ENCODE measurements at regions not wholly inside any gene's neighbourhood (a gene's known extent, or its start where the extent isn't known, plus 50 kb on each side); places are given as distances from the start of the nearest gene placed in this dataset.

DNA sequence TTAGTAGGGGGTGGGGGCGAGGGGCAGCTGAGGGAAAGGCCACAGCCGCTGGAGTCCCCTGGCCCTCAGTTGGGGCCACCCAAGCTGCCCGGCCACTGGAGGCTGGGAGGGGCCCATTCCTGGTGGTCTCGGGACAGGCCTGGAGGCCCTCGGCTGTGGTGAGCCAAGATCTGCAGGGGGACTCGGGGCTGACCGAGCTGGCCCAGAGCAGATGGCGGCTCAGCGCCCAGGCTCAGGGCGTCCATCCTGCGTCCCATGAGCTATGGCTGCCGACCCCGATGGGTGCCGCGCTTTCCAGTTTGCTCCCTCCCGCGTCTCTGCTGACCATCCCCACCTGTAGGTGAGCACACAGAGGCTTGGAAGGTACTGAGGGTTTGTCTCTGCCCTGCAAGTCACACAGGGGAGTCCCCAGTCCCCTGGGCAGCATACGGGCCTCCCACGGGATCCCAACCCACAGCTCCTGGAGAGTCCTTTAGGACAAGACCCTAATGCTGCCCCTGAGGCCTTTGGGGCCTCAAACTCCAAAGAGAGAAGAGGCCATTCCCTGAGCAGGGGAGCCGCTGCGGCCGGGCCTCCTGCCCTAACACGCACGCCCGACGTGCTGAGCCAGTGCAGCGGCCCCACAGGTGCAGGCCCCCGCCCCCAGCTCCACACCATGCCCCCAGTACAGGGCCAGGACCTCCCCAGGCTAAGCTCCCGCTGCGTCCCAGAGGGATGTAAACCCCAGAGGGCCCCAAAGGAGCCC lies 107.2 kb downstream of the MICALL2 start:
- TF ChIP-seq, protein P1, sequence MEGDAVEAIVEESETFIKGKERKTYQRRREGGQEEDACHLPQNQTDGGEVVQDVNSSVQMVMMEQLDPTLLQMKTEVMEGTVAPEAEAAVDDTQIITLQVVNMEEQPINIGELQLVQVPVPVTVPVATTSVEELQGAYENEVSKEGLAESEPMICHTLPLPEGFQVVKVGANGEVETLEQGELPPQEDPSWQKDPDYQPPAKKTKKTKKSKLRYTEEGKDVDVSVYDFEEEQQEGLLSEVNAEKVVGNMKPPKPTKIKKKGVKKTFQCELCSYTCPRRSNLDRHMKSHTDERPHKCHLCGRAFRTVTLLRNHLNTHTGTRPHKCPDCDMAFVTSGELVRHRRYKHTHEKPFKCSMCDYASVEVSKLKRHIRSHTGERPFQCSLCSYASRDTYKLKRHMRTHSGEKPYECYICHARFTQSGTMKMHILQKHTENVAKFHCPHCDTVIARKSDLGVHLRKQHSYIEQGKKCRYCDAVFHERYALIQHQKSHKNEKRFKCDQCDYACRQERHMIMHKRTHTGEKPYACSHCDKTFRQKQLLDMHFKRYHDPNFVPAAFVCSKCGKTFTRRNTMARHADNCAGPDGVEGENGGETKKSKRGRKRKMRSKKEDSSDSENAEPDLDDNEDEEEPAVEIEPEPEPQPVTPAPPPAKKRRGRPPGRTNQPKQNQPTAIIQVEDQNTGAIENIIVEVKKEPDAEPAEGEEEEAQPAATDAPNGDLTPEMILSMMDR (IDR thresholded peaks at IDR 0.05) = no peak
- TF ChIP-seq TAF1 (IDR thresholded peaks at IDR 0.05; ENCODE audit: borderline replicate concordance, low read depth, low read length) (no peak), FOXJ3 (CRISPR knock-in tag; IDR thresholded peaks at IDR 0.05) (no peak), POLR2AphosphoS5 (IDR thresholded peaks at IDR 0.05; ENCODE audit: low read depth, low read length) (no peak), EP300 (IDR thresholded peaks at IDR 0.05; ENCODE audit: borderline replicate concordance in 1 of 2, low read depth in 1 of 2, low read length in 1 of 2) (no peak), SIN3A (IDR thresholded peaks at IDR 0.05; ENCODE audit: borderline replicate concordance, low read depth, low read length) (no peak), MXI1 (IDR thresholded peaks at IDR 0.05; ENCODE audit: low read depth, low read length) (no peak), TEAD4 (IDR thresholded peaks at IDR 0.05; ENCODE audit: borderline replicate concordance, insufficient read depth) (no peak), GABPA (IDR thresholded peaks at IDR 0.05; ENCODE audit: low read depth) (no peak), ELF1 (IDR thresholded peaks at IDR 0.05) (no peak)
- TF ChIP-seq, protein P2, sequence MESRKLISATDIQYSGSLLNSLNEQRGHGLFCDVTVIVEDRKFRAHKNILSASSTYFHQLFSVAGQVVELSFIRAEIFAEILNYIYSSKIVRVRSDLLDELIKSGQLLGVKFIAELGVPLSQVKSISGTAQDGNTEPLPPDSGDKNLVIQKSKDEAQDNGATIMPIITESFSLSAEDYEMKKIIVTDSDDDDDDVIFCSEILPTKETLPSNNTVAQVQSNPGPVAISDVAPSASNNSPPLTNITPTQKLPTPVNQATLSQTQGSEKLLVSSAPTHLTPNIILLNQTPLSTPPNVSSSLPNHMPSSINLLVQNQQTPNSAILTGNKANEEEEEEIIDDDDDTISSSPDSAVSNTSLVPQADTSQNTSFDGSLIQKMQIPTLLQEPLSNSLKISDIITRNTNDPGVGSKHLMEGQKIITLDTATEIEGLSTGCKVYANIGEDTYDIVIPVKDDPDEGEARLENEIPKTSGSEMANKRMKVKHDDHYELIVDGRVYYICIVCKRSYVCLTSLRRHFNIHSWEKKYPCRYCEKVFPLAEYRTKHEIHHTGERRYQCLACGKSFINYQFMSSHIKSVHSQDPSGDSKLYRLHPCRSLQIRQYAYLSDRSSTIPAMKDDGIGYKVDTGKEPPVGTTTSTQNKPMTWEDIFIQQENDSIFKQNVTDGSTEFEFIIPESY (IDR thresholded peaks at IDR 0.05; ENCODE audit: borderline replicate concordance, low read depth) = no peak
- TF ChIP-seq, protein P3, sequence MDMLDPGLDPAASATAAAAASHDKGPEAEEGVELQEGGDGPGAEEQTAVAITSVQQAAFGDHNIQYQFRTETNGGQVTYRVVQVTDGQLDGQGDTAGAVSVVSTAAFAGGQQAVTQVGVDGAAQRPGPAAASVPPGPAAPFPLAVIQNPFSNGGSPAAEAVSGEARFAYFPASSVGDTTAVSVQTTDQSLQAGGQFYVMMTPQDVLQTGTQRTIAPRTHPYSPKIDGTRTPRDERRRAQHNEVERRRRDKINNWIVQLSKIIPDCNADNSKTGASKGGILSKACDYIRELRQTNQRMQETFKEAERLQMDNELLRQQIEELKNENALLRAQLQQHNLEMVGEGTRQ (IDR thresholded peaks at IDR 0.05; ENCODE audit: borderline replicate concordance, low read depth, low read length) = no peak
- TF ChIP-seq, protein P4, sequence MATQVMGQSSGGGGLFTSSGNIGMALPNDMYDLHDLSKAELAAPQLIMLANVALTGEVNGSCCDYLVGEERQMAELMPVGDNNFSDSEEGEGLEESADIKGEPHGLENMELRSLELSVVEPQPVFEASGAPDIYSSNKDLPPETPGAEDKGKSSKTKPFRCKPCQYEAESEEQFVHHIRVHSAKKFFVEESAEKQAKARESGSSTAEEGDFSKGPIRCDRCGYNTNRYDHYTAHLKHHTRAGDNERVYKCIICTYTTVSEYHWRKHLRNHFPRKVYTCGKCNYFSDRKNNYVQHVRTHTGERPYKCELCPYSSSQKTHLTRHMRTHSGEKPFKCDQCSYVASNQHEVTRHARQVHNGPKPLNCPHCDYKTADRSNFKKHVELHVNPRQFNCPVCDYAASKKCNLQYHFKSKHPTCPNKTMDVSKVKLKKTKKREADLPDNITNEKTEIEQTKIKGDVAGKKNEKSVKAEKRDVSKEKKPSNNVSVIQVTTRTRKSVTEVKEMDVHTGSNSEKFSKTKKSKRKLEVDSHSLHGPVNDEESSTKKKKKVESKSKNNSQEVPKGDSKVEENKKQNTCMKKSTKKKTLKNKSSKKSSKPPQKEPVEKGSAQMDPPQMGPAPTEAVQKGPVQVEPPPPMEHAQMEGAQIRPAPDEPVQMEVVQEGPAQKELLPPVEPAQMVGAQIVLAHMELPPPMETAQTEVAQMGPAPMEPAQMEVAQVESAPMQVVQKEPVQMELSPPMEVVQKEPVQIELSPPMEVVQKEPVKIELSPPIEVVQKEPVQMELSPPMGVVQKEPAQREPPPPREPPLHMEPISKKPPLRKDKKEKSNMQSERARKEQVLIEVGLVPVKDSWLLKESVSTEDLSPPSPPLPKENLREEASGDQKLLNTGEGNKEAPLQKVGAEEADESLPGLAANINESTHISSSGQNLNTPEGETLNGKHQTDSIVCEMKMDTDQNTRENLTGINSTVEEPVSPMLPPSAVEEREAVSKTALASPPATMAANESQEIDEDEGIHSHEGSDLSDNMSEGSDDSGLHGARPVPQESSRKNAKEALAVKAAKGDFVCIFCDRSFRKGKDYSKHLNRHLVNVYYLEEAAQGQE (IDR thresholded peaks at IDR 0.05; ENCODE audit: low read depth, low read length) = no peak
